Endothelial cell of umbilical vein (primary cell): ENCODE measurements at regions not wholly inside any gene's neighbourhood (a gene's known extent, or its start where the extent isn't known, plus 50 kb on each side); places are given as distances from the start of the nearest gene placed in this dataset.

Source experiments
- BruUV-seq: library from RNA; stranded (reverse); fragments of 400-500 nt; replicated peaks from 2 replicates; lab custom pipeline; 2021; lab: Mats Ljungman, UMichigan
- CTCF ChIA-PET: fragments of 300-600, 350-600 bp; sonication (Branson Sonifier 250); formaldehyde crosslinking; loops from one replicate; lab custom pipeline; 2021; ENCODE audit warnings: antibody characterized with exemption, inconsistent platforms; lab: Charles Lee
- POLR2A ChIA-PET: fragments of 300-600, 350-600 bp; sonication (Branson Sonifier 250); formaldehyde crosslinking; loops from one replicate; lab custom pipeline; 2021; ENCODE audit warnings: antibody characterized with exemption, inconsistent platforms; lab: Charles Lee
- DNase-seq: peaks from one replicate; pipeline ENCODE4 v3.0.0-alpha.2; 2011; ENCODE audit warnings: low read depth, low spot score
- FAIRE-seq: peaks from 2 replicates; lab custom pipeline; 2011; peaks lifted over from hg19 to GRCh38; lab: Jason Lieb, UNC
- H2AFZ ChIP-seq: 2 replicates; pipeline ENCODE4 v1.6.0; 2012; ENCODE audit warnings: low read depth, low read length, control low read depth, inconsistent platforms
- H3K27ac ChIP-seq: 2 replicates; pipeline ENCODE4 v1.5.1; 2011; ENCODE audit warnings: low read depth, mild to moderate bottlenecking, control low read depth, low read length, moderate library complexity; ENCODE audit not compliant: insufficient read depth
- H3K27me3 ChIP-seq, 2 experiments: 2 replicates each; pipeline versions ENCODE4 v1.6.0 to v1.6.1; 2011; ENCODE audit warnings: low read length in 2 of 2, mixed read lengths in 1 of 2; ENCODE audit not compliant: control insufficient read depth in 2 of 2, insufficient read depth in 2 of 2
- H3K36me3 ChIP-seq, 2 experiments: 2 replicates in 1 of 2; 3 replicates in 1 of 2; pipeline ENCODE4 v1.5.1; 2011; ENCODE audit warnings: low read length in 2 of 2, mild to moderate bottlenecking in 1 of 2, moderate library complexity in 1 of 2; ENCODE audit not compliant: control insufficient read depth in 2 of 2, insufficient read depth in 2 of 2; ENCODE audit errors: extremely low read depth in 1 of 2
- H3K4me1 ChIP-seq: 3 replicates; pipeline ENCODE4 v1.5.1; 2011; ENCODE audit warnings: mild to moderate bottlenecking, low read length; ENCODE audit not compliant: control insufficient read depth, insufficient read depth; ENCODE audit errors: extremely low read depth
- H3K4me2 ChIP-seq: 2 replicates; pipeline ENCODE4 v1.6.1; 2011; ENCODE audit warnings: low read length, control low read depth, mixed read lengths; ENCODE audit not compliant: insufficient read depth
- H3K4me3 ChIP-seq, 3 experiments: fragments of 200-600 bp in 1 of 3; sonication (generic), shearing (Covaris generic) in 1 of 3; replicated peaks in 1 of 3; 2 replicates each; pipeline ENCODE4 v1.5.1; 2011 to 2016; ENCODE audit warnings: control low read depth in 3 of 3, low read length in 3 of 3, mild to moderate bottlenecking in 2 of 3, inconsistent platforms in 1 of 3, low read depth in 1 of 3, moderate library complexity in 1 of 3; ENCODE audit not compliant: insufficient read depth in 1 of 3
- H3K79me2 ChIP-seq: 2 replicates; pipeline ENCODE4 v1.6.0; 2012; ENCODE audit warnings: low read length, inconsistent platforms; ENCODE audit not compliant: control insufficient read depth, insufficient read depth
- H3K9ac ChIP-seq: replicated peaks from 2 replicates; pipeline ENCODE3; 2011; ENCODE audit warnings: low read length, control low read depth; ENCODE audit not compliant: insufficient read depth; ENCODE audit errors: extremely low read depth
- H3K9me1 ChIP-seq: replicated peaks from 3 replicates; pipeline ENCODE4 v1.6.0; 2011; ENCODE audit warnings: mild to moderate bottlenecking, low read length; ENCODE audit not compliant: control insufficient read depth, insufficient read depth; ENCODE audit errors: extremely low read depth
- H3K9me3 ChIP-seq: replicated peaks from 2 replicates; pipeline ENCODE4 v1.5.1; 2012; ENCODE audit warnings: low read length, inconsistent platforms; ENCODE audit not compliant: control insufficient read depth, insufficient read depth
- H4K20me1 ChIP-seq: replicated peaks from 2 replicates; pipeline ENCODE3; 2011; ENCODE audit warnings: mild to moderate bottlenecking, low read length; ENCODE audit not compliant: control insufficient read depth, insufficient read depth; ENCODE audit errors: extremely low read depth
- EZH2 ChIP-seq: IDR thresholded peaks from 2 replicates; pipeline ENCODE4 v1.6.1; 2012; ENCODE audit warnings: borderline replicate concordance, low read depth, mild to moderate bottlenecking, moderate library complexity, low read length, inconsistent platforms; ENCODE audit not compliant: severe bottlenecking
- FOS ChIP-seq: IDR thresholded peaks from 2 replicates; pipeline ENCODE4 v1.6.1; 2011; ENCODE audit warnings: mild to moderate bottlenecking, low read length, moderate library complexity, borderline replicate concordance; ENCODE audit not compliant: insufficient read depth
- GATA2 ChIP-seq: IDR thresholded peaks from 2 replicates; pipeline ENCODE4 v1.7.0; 2011; ENCODE audit warnings: low read depth, mild to moderate bottlenecking, moderate library complexity, mixed read lengths, low read length; ENCODE audit not compliant: insufficient read length, insufficient read depth
- JUN ChIP-seq: IDR thresholded peaks from 2 replicates; pipeline ENCODE4 v1.6.1; 2011; ENCODE audit warnings: borderline replicate concordance, low read depth; ENCODE audit not compliant: insufficient read length, insufficient read depth
- MYC ChIP-seq: IDR thresholded peaks from one replicate; pipeline ENCODE4 v1.6.1; 2011; ENCODE audit warnings: mild to moderate bottlenecking, low read depth, low read length
- POLR2A ChIP-seq: IDR thresholded peaks from 2 replicates; pipeline ENCODE4 v1.6.1; 2012; ENCODE audit warnings: low read depth, mild to moderate bottlenecking, control low read depth, low read length
- POLR2AphosphoS5 ChIP-seq: IDR thresholded peaks from 2 replicates; pipeline ENCODE4 v1.6.1; 2012; ENCODE audit warnings: low read depth, mild to moderate bottlenecking, control low read depth, low read length, moderate library complexity; ENCODE audit not compliant: insufficient read depth
- dilution Hi-C: fragments of 300-500 bp; cut with MboI; formaldehyde crosslinking; loops from one replicate; pipeline ENCODE4 v1.15.0; 2019; ENCODE audit warnings: low sequenced_read_pairs; ENCODE audit not compliant: extremely low pct_ligation_motif_present
- intact Hi-C: fragments of 100-400 bp; cut with micrococcal nuclease; formaldehyde crosslinking; loops from one replicate; pipeline ENCODE4 v1.10.0; 2022
- TF ChIP-seq, protein P1 (sequence below), 2 donors: IDR thresholded peaks; 1 replicate in 1 of 2; 2 replicates in 1 of 2; pipeline ENCODE4 v1.5.1; 2011; ENCODE audit warnings: low read length in 2 of 2, mild to moderate bottlenecking in 2 of 2, moderate library complexity in 2 of 2, control low read depth in 1 of 2, inconsistent platforms in 1 of 2, low read depth in 1 of 2; ENCODE audit not compliant: insufficient read depth in 1 of 2; ENCODE audit errors: extremely low read depth in 1 of 2
- TF ChIP-seq, protein P2 (sequence below): IDR thresholded peaks from 2 replicates; pipeline ENCODE4 v1.6.1; 2011; ENCODE audit not compliant: insufficient read depth, insufficient read length

DNA sequence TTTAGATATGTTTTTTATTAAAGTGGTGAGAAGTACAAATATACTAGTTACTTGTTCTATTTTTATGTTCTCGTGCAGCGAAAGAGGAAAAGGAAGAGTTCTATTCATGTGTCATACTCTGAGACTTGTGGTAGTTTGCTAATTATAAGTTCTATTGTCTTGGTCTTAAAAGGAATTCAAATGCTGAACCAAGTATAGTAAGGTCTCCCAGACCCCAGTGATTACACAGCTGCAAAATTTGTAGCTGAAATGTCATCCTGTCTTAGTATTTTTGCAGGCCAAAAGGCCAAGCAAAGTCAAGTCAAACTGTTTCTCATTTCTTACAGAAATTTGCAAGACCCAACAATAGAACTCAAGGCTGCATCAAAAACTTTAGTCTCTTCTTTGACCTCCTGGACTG, 268.7 kb downstream of the CHRM3 start:
- dilution Hi-C loops (no loop called here), intact Hi-C loops (no loop called here)
- Histone ChIP-seq H3K4me3 (no peak overlapping the region), H3K4me1 (no peaks in the 10 kb centered on the region), H3K9ac (no peak overlapping the region), H4K20me1 (no peaks in the 10 kb centered on the region), H3K79me2 (no peaks in the 10 kb centered on the region), H3K9me3 (peaks cover 4% of the 10 kb centered on the region), H3K36me3 (no peaks in the 10 kb centered on the region), H2AFZ (no peak overlapping the region), H3K27ac (no peak overlapping the region), H3K27me3 (no peaks in the 10 kb centered on the region), H3K9me1 (no peaks in the 10 kb centered on the region), H3K4me2 (no peak overlapping the region)
- DNase-seq, result no peak
- TF ChIP-seq, protein P1, sequence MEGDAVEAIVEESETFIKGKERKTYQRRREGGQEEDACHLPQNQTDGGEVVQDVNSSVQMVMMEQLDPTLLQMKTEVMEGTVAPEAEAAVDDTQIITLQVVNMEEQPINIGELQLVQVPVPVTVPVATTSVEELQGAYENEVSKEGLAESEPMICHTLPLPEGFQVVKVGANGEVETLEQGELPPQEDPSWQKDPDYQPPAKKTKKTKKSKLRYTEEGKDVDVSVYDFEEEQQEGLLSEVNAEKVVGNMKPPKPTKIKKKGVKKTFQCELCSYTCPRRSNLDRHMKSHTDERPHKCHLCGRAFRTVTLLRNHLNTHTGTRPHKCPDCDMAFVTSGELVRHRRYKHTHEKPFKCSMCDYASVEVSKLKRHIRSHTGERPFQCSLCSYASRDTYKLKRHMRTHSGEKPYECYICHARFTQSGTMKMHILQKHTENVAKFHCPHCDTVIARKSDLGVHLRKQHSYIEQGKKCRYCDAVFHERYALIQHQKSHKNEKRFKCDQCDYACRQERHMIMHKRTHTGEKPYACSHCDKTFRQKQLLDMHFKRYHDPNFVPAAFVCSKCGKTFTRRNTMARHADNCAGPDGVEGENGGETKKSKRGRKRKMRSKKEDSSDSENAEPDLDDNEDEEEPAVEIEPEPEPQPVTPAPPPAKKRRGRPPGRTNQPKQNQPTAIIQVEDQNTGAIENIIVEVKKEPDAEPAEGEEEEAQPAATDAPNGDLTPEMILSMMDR (IDR thresholded peaks at IDR 0.05; ENCODE audit: extremely low read depth in 1 of 2, insufficient read depth in 1 of 2, low read depth in 1 of 2, low read length in 2 of 2), result no peak
- TF ChIP-seq POLR2AphosphoS5, result no peak
- TF ChIP-seq, protein P2, sequence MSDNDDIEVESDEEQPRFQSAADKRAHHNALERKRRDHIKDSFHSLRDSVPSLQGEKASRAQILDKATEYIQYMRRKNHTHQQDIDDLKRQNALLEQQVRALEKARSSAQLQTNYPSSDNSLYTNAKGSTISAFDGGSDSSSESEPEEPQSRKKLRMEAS, result no peak
- TF ChIP-seq GATA2, result no peak
- no peak for TF ChIP-seq FOS
- no peak for TF ChIP-seq POLR2A
- TF ChIP-seq JUN, result no peak
- TF ChIP-seq EZH2, result no peak
- no peak for TF ChIP-seq MYC
- FAIRE-seq, result no peak
- ChIA-PET POLR2A (no interaction called here), CTCF (no interaction called here)
- BruUV-seq, result no TSS peak
